Superior temporal gyrus (tissue), 1 donor: ENCODE measurements at regions not wholly inside any gene's neighbourhood (a gene's known extent, or its start where the extent isn't known, plus 50 kb on each side); places are given as distances from the start of the nearest gene placed in this dataset.
"Not testable (repeated sequence)": the region's sequence is repeated elsewhere in the genome, so short reads cannot be mapped to it uniquely, and the experiment has no call there.

Experiments
- DNase-seq: peaks from one replicate; pipeline ENCODE4 v3.0.0-alpha.2; 2016; ENCODE audit errors: extremely low spot score

DNA sequence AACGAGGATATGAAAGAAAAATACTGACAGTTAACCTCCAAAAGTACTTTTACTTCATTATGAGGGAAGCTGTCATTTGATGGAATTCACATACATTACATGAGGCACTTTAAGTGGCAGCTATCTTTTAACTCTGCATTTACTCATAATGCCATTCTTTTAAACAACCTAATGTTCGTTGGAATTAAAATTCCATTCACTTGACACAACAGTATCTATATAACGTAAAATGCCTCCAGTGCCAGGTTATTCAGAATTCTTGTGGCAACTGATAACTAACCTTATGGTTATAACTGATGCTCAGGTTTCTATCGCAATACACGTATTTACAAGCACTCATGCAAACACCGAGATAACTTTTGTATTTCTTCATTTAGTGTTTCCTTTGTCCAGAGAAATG lies 376.9 kb upstream of the GRAMD2B start:
- no peak for DNase-seq

- DNase-seq: no peak
Observed at GRCh38 chr5:126046846-126047571, 376.2 kb upstream of the GRAMD2B start.

- no peak for DNase-seq
Observed at GRCh38 chr5:126052120-126052519, 371.1 kb upstream of the GRAMD2B start.

DNA sequence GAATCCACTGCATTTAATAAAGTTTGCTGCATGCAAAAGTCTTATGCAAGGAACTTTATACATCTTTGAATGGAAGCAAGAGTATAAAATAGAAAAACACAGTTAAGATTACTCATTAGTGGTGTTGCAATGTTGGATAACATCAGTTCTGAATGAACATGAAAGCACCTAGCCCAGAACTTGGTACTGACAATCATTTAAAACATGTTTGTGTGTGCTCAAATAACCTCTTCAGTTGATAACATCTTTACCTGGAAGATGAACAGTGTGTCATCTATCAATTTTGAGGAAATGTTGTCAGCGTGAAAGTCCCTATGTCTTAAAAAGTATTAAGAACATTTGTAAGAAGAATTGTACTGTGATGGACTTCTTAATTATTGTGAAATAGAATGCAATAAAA lies 370.4 kb upstream of the GRAMD2B start:
- DNase-seq: no peak

GRCh38 chr5:126053630-126054029 lies 369.6 kb upstream of the GRAMD2B start:
- no peak for DNase-seq

DNA sequence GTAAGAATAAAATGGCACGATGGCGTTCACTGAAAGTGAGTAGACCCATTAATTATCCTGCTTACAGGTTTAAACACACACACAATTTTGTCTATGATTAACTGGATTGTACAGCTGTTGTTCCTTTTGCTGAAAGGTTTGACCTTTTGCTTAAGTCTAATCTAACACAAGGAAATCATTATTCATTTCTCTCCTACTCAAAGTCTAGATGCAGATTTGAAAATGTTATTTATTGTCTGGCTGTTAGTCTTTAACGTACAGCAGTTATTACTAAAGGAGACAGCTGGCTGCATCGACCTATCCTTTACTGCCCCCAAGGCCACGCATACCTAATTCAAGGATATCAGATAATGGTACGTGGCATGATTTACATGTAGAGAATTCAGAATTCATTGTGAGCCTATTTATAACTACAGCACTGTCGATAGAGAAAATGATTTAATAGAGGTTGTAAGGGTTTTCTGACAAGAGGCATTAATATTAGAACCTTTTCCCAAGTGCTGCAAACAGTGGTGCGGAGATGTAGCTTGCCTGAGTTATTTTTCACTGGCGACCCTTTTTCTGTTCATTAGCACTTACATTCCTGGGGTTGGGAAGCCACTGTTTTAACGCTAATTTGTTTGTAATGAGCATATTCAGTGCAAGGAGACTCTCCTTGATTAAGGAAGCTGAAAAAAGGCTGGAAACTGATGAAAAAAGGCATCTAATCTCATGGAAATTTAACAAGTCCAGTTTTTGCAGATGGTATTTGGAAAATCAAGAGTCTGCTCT lies 368.4 kb upstream of the GRAMD2B start:
- no peak for DNase-seq

DNA sequence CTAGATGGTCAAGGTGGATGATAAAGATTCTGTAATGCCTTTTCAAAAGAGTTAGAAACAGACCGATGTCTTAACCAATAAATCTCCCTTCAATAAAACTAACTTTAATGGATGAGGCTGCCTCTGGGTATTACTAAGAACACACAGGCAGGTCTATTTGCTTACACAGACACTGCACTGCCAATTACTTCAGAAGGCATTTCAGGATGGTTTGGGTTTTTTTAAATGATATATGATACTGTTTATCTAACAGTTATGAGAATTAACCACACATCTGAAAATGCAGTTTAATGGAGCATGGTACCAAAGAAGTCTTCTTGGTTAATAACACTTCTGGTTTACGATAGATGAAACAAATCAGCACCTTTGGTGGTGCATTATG lies 367.9 kb upstream of the GRAMD2B start:
- no peak for DNase-seq

GRCh38 chr5:126056352-126056751 lies 366.9 kb upstream of the GRAMD2B start:
- DNase-seq: no peak

- no peak for DNase-seq
Observed at GRCh38 chr5:126056851-126057622, 366.2 kb upstream of the GRAMD2B start.

DNA sequence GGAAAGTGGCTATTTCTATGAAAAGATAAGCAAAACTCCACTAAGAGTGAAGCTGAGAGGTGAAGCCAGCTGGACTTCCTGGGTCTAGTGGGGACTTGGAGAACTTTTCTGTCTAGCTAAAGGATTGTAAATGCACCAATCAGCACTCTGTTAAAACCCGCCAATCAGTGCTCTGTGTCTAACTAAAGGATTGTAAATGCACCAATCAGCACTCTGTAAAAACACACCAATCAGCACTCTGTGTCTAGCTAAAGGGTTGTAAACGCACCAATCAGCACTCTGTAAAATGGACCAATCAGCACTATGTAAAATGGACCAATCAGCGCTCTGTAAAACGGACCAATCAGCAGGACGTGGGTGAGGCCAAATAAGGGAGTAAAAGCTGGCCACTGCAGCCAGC lies 364.8 kb upstream of the GRAMD2B start:
- not testable (repeated sequence) for DNase-seq

DNA sequence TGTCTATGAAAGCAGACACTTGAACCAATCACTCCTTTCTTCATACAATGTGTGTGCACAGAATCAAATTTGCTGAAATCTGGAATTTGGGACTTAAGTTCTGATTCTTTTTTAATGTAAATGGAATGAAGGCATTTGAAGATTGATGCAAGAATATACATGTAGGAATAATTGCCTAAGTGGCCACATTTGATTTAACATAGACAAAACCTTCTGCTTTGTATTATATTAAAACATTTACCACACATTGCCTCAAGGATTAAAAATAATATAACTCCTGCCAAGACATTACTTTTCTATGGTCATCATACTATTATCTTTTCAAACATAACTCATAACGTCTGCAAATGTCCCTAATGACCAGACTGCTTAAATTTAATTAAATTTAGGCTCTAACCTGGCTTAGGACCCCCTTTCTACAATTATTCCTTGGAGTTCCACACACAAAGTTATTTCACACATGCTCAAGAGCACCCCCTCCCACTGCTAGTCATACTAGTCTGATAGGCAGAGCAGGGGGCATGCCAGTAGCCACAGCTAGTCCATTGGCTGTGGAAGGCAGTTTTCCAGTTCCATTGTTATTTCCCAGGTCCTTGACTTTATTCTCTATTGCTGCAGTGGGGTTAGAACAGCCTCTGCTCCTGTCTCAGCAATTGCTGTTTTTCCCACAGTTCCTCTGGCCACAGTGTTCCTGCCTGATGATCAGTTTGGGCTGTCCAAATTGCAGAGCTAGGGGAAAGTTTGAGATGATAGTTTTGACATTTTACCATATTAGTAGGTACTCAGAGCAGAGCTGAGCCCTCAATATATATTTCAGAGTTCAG lies 360.6 kb upstream of the GRAMD2B start:
- no peak for DNase-seq

- no peak for DNase-seq
Observed at GRCh38 chr5:126065061-126065460, 358.1 kb upstream of the GRAMD2B start.

DNA sequence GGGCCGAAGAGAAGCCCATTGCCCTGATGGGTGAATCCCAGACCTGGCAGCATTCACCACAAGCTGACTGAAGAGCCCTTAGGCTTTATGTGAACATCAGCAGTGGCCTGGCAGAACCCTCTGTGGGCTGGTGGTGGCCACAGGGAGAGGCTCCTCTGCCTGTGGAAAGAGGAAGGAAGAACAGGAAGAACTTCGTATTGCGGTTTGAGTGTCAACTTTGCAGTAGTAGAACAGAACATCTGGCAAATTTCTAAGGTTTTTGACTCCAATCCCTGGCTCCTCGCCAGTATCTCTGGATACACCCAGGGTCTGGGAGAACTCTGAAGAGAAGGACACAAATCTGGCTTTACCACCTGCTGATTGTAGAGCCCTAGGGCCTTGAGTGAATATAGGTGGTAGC lies 356.4 kb upstream of the GRAMD2B start:
- DNase-seq: no peak

DNA sequence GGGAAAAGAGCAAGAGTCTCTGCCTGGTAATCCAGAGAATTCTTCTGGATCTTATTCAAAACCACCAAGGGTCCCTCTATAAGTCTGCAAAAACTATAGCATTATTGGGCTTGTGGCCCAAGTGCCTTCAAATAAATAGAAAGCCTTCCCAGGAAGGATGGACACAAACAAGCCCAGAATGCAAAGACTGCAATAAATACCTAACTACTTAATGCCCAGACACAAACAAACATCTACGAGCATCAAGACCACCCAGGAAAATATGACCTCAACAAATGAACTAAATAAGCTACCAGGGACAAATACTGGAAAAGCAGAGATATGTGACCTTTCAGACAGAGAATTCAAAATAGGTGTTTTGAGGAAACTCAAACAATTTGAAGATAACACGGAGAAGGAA lies 355.8 kb upstream of the GRAMD2B start:
- peak; percentile 1 for DNase-seq

DNA sequence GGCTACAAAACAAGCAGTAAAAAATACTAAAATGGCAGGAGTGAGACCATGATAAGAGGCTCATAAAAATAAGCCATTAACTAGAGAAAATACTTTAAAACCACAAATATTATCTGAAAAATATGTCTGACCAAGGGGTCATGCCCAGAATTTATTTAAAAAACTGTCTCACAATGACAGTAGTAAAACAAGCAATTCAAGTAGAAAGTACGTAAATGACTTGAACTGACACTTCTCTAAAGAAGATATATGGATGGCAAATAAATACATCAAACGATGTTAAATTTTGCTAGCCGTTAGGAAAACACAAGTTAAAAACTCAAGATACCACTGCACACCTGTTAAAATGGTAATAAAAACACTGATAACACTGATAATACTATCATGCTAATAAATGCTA lies 353.9 kb upstream of the GRAMD2B start:
- no peak for DNase-seq

DNA sequence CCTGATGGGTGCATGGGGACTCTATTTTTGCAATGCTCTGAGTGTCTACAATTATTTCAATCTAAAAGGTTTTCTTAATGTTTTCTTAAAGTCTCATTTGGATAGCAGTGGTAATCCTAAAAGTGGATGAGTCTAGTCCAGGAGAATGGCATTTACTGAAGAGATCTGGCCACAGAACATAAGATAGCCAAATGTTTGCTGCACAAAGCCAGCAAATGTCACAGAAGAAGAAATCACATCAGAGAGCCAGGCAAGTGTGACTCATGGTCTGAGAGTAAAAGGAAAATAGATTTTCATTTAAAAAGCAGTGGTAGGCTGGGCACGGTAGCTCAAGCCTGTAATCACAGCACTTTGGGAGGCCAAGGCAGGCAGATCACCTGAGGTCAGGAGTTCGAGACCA lies 352.7 kb upstream of the GRAMD2B start:
- DNase-seq: no peak

DNA sequence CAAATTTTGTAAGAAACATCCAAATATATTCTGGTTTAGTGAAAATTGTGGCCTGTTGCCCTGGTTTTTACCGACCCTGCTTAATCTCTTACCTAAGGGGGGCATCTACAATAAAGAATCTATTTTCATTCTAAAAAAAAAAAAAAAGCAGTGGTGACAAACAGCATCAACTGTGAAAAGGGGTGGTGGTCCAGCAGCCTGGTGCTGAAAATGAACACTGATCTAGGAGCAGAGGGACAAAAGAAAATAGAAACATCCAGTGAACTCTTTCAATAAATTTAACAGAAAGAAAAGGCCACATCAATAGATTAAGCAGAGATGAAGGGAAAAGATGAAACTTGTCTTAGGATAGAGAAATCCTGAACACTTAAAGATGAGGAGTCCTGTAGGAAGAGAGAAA lies 348.7 kb upstream of the GRAMD2B start:
- DNase-seq: no peak

GRCh38 chr5:126079266-126079665 lies 343.9 kb upstream of the GRAMD2B start:
- no peak for DNase-seq

GRCh38 chr5:126081209-126081608 lies 342.0 kb upstream of the GRAMD2B start:
- DNase-seq: no peak

DNA sequence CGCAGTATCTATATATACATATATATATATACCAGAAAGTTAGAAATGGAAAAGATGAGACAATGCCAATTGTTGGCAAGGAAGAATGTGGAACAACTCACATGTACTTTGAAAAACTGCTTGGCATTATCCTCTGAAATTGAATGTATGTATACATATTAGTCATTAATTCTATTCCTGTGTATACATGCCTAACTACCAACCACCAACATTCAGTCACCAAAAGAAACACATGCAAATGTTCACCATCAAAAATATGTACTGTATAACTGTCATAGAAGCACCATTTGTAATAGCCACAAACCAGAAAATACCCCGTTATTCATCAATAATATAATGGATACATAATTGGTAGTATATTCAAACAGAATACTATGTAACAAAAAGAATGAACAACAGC lies 330.2 kb upstream of the GRAMD2B start:
- no peak for DNase-seq

GRCh38 chr5:126093718-126094117 lies 329.5 kb upstream of the GRAMD2B start:
- no peak for DNase-seq

GRCh38 chr5:126094991-126095390 lies 328.2 kb upstream of the GRAMD2B start:
- DNase-seq: no peak
